ENCODE measurements at regions not wholly inside any gene's neighbourhood (a gene's known extent, or its start where the extent isn't known, plus 50 kb on each side); places are given as distances from the start of the nearest gene placed in this dataset.

DNA sequence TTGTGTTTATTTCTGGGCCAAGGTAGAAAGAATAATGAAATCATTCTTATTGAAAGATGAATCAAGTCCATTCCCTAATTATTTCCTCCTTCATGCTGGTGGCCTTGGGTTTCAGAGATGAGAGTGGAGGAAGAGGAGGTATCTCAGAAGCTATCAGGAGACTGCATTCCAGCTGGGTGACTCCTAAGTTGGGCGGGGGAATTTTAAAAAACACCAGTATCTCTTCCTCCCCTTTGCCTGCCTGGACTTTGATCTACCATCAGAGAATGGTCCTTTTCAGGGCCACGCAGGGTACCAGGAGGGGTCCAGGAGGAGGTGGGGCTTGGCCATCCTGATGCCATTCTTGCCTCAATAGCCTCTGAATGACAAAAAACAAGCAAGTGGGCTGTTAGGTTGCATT is 104.4 kb downstream of the ASMT start:
- H3K27me3 ChIP-seq (ENCODE audit: insufficient read depth, poor library complexity, severe bottlenecking) = no peaks in the 10 kb centered on the region
- no peak overlapping the region for H3K4me3 ChIP-seq (replicated peaks; ENCODE audit: insufficient read depth, low read length)
- TF ChIP-seq POLR2AphosphoS5 (IDR thresholded peaks at IDR 0.05; ENCODE audit: low read depth) = no peak
- TF ChIP-seq, protein P1, sequence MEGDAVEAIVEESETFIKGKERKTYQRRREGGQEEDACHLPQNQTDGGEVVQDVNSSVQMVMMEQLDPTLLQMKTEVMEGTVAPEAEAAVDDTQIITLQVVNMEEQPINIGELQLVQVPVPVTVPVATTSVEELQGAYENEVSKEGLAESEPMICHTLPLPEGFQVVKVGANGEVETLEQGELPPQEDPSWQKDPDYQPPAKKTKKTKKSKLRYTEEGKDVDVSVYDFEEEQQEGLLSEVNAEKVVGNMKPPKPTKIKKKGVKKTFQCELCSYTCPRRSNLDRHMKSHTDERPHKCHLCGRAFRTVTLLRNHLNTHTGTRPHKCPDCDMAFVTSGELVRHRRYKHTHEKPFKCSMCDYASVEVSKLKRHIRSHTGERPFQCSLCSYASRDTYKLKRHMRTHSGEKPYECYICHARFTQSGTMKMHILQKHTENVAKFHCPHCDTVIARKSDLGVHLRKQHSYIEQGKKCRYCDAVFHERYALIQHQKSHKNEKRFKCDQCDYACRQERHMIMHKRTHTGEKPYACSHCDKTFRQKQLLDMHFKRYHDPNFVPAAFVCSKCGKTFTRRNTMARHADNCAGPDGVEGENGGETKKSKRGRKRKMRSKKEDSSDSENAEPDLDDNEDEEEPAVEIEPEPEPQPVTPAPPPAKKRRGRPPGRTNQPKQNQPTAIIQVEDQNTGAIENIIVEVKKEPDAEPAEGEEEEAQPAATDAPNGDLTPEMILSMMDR (IDR thresholded peaks at IDR 0.05; ENCODE audit: insufficient read depth, low read length) = no peak
- TF ChIP-seq SPI1 (IDR thresholded peaks at IDR 0.05; ENCODE audit: borderline replicate concordance, low read depth) = no peak
- no peak for DNase-seq (ENCODE audit: low read depth in 1 of 2, low spot score in 1 of 2)
- no peak overlapping the region for H3K27ac ChIP-seq (replicated peaks)

DNA sequence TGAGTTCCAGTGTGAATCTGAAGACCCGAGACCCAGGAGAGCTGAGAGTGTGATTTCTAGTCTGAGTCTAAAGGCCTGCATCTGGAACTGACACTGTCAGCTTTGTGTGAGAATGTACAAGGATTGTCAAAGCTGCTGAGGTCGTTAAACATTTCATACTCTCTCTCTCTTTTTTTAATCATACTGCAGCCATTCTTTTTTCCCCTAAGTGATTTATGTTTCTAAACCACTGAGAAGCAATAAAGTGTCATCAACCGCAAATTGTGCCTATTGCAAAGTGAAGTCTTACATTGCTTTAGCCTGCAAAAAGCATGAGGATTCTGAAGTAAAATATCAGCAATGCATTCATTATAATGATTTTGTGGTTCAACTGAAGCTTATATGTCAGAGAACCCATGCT is 106.0 kb downstream of the ASMT start:
- H3K27me3 ChIP-seq (ENCODE audit: insufficient read depth, poor library complexity, severe bottlenecking) = no peaks in the 10 kb centered on the region
- DNase-seq (ENCODE audit: low read depth in 1 of 2, low spot score in 1 of 2) = no peak
- no peak overlapping the region for H3K27ac ChIP-seq (replicated peaks)
- H3K4me3 ChIP-seq (replicated peaks; ENCODE audit: insufficient read depth, low read length) = no peak overlapping the region
- no peak for TF ChIP-seq POLR2AphosphoS5 (IDR thresholded peaks at IDR 0.05; ENCODE audit: low read depth)
- TF ChIP-seq, protein P1 (IDR thresholded peaks at IDR 0.05; ENCODE audit: insufficient read depth, low read length) = no peak
- TF ChIP-seq GABPA (IDR thresholded peaks at IDR 0.05; ENCODE audit: low read depth) = no peak
- TF ChIP-seq REST (IDR thresholded peaks at IDR 0.05; ENCODE audit: insufficient replicate concordance, low read depth) = no peak
- TF ChIP-seq SPI1 (IDR thresholded peaks at IDR 0.05; ENCODE audit: borderline replicate concordance, low read depth) = no peak

DNA sequence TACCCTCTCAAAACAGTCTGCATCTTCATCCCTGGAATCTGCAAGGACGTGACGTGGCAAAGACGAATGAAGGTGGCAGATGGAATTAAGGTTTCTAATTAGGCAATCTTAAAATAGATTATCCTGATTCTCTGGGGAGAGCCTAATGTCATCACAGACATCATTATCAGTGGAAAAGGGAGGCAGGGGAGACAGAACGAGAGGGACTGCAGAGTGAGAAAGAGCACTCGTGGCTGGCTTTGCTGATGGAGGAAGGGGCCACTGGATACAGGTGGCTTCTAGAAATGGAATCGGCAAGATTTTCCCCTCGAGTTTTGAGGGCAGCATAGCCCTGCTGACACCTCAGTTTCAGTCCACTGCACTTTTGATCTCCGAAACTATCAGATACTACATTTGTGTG is 110.6 kb downstream of the ASMT start:
- no peak for DNase-seq (ENCODE audit: low read depth in 1 of 2, low spot score in 1 of 2)
- no peaks in the 10 kb centered on the region for H3K27me3 ChIP-seq (ENCODE audit: insufficient read depth, poor library complexity, severe bottlenecking)
- H3K27ac ChIP-seq (replicated peaks) = no peak overlapping the region
- H3K4me3 ChIP-seq (replicated peaks; ENCODE audit: insufficient read depth, low read length) = no peak overlapping the region
- TF ChIP-seq GABPA (IDR thresholded peaks at IDR 0.05; ENCODE audit: low read depth) (no peak), SPI1 (IDR thresholded peaks at IDR 0.05; ENCODE audit: borderline replicate concordance, low read depth) (no peak), REST (IDR thresholded peaks at IDR 0.05; ENCODE audit: insufficient replicate concordance, low read depth) (no peak), POLR2AphosphoS5 (IDR thresholded peaks at IDR 0.05; ENCODE audit: low read depth) (no peak)
- TF ChIP-seq, protein P1 (IDR thresholded peaks at IDR 0.05; ENCODE audit: insufficient read depth, low read length) = no peak

- TF ChIP-seq, protein P1 (IDR thresholded peaks at IDR 0.05; ENCODE audit: insufficient read depth, low read length) = no peak
- no peak for TF ChIP-seq REST (IDR thresholded peaks at IDR 0.05; ENCODE audit: insufficient replicate concordance, low read depth)
- Histone ChIP-seq H3K27me3 (ENCODE audit: insufficient read depth, poor library complexity, severe bottlenecking) (no peaks in the 10 kb centered on the region), H3K27ac (replicated peaks) (no peak overlapping the region), H3K4me3 (replicated peaks; ENCODE audit: insufficient read depth, low read length) (no peak overlapping the region)
- no peak for DNase-seq (ENCODE audit: low read depth in 1 of 2, low spot score in 1 of 2)
Observed at GRCh38 chrX:1727531-1728027, 112.7 kb downstream of the ASMT start.
